PFSK-1 (cell line): ENCODE measurements at regions not wholly inside any gene's neighbourhood (a gene's known extent, or its start where the extent isn't known, plus 50 kb on each side); places are given as distances from the start of the nearest gene placed in this dataset.

Experiments
- POLR2AphosphoS5 ChIP-seq: IDR thresholded peaks from 2 replicates; pipeline ENCODE4 v1.6.1; 2012; ENCODE audit warnings: low read depth, mild to moderate bottlenecking, control low read depth, low read length, moderate library complexity
- REST ChIP-seq, 2 experiments: IDR thresholded peaks; 2 replicates each; pipeline versions ENCODE4 v1.6.1 to v1.8.0; 2011 to 2012; ENCODE audit warnings: low read depth in 2 of 2, low read length in 2 of 2, control low read depth in 1 of 2, inconsistent platforms in 1 of 2, mild to moderate bottlenecking in 1 of 2, moderate library complexity in 1 of 2; ENCODE audit not compliant: insufficient read depth in 1 of 2

GRCh38 chr5:89444088-89444487, 561.1 kb upstream of the MEF2C start:
- TF ChIP-seq POLR2AphosphoS5 (no peak), REST (IDR thresholded peaks at IDR 0.05; ENCODE audit: insufficient read depth in 1 of 2, low read depth in 2 of 2, low read length in 2 of 2) (no peak)
